ENCODE measurements at regions not wholly inside any gene's neighbourhood (a gene's known extent, or its start where the extent isn't known, plus 50 kb on each side); places are given as distances from the start of the nearest gene placed in this dataset.

DNA sequence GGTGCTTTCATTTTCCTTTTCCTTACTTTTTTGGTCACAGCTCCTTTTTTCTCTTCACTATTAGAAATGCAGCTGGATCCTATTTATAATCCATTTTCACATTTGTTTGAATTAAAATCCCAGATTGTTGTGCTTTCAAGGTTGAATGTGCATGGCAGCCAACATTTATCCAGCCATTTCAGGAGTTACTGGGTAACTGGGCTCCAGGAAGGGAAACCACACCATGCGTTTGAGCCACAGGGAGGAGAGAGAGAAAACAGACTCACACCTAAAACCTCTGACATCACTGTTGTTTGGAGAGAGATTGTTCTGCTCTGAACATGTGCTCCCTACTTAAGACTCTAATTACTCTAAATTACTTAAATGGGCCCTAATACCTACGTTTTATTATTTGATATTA, 173.4 kb downstream of the BMP2 start:
- Mint-ChIP-seq H3K27me3 (ENCODE audit: low read depth) (no peaks in the 10 kb centered on the region), H3K36me3 (ENCODE audit: low read depth) (no peaks in the 10 kb centered on the region)
- intact Hi-C loops (cut with micrococcal nuclease) = no loop called here

DNA sequence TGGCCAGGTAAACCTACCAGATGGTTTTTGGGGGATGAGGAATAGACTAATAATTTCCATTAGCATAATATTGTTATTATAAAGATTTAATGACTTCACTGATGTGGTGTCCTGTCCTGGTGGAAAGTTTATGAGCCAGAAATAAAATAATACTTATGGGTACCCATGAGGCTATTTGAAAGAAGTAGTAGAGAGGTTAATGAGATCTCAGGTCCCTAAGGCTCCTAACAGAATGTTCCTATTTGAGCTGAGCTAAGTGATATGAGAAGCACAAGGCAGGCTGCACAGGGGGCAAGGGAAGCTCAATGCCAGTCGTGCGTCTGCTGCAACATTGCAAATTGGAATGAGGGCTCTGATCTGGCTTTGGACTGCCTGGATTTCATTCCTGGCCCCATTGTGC, 174.1 kb downstream of the BMP2 start:
- peaks cover 12% of the 10 kb centered on the region for H3K9me3 Mint-ChIP-seq
- intact Hi-C loops (cut with micrococcal nuclease) = no loop called here
- H3K36me3 Mint-ChIP-seq (ENCODE audit: low read depth) = no peaks in the 10 kb centered on the region
- H3K4me1 Mint-ChIP-seq (ENCODE audit: low read depth) = no peaks in the 10 kb centered on the region
- no peaks in the 10 kb centered on the region for H3K27me3 Mint-ChIP-seq (ENCODE audit: low read depth)
- no peak overlapping the region for H3K27ac Mint-ChIP-seq
- no peak overlapping the region for H3K4me3 Mint-ChIP-seq (ENCODE audit: low read depth)
- DNase-seq (ENCODE audit: low spot score) = no peak

More for the DNA sequence above, 173.4 kb downstream of the BMP2 start:
- Mint-ChIP-seq H3K4me1 (ENCODE audit: low read depth) (no peaks in the 10 kb centered on the region), H3K4me3 (ENCODE audit: low read depth) (no peak overlapping the region), H3K27ac (no peak overlapping the region), H3K9me3 (peaks cover 13% of the 10 kb centered on the region)
- DNase-seq (ENCODE audit: low spot score) = no peak

DNA sequence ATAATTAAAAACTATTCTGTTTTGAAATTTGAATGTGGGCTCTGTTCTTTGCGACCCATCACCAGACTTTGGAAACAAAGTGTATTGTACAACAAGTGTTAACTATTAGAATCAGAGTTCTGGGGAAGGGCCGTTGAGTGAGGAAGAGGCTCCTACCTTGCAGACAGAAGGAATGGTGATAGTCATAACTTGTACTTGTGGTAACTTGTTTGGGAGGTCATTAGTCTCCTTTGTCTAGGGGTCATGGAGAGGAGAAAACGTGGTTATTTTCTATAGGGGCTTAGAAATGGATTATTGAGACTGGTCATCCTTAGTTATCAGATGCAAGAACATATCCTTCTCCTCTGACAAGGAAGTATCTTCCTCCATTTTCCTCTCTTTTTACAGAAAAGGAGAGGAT, 174.8 kb downstream of the BMP2 start:
- H3K36me3 Mint-ChIP-seq (ENCODE audit: low read depth) = no peaks in the 10 kb centered on the region
- no peaks in the 10 kb centered on the region for H3K4me1 Mint-ChIP-seq (ENCODE audit: low read depth)
- no peak overlapping the region for H3K4me3 Mint-ChIP-seq (ENCODE audit: low read depth)
- peaks cover 12% of the 10 kb centered on the region for H3K9me3 Mint-ChIP-seq
- intact Hi-C loops (cut with micrococcal nuclease) = no loop called here
- no peaks in the 10 kb centered on the region for H3K27me3 Mint-ChIP-seq (ENCODE audit: low read depth)
- no peak overlapping the region for H3K27ac Mint-ChIP-seq
- no peak for DNase-seq (ENCODE audit: low spot score)

DNA sequence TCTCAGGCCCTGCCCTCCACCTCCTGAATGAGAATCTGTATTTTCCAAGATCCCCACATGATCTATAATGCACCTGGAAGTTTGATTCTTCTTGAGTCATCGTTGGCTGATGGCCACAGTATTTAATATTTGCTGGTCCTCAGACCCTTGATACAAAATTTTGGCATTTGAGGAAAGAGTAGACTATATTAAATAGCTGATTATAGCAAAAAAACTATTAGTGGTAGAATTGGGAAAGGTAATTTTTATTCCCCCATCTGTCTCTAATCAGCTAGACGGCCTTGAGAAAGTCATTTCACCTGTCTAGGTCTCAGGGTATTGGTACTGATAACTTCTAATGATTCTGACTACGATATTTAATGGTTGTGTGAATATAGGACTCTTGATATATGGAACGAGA, 176.8 kb downstream of the BMP2 start:
- Mint-ChIP-seq H3K36me3 (ENCODE audit: low read depth) (no peaks in the 10 kb centered on the region), H3K27ac (no peak overlapping the region), H3K9me3 (peaks cover 12% of the 10 kb centered on the region), H3K4me1 (ENCODE audit: low read depth) (no peaks in the 10 kb centered on the region), H3K4me3 (ENCODE audit: low read depth) (no peak overlapping the region), H3K27me3 (ENCODE audit: low read depth) (no peaks in the 10 kb centered on the region)
- intact Hi-C loops (cut with micrococcal nuclease) = no loop called here
- no peak for DNase-seq (ENCODE audit: low spot score)

DNA sequence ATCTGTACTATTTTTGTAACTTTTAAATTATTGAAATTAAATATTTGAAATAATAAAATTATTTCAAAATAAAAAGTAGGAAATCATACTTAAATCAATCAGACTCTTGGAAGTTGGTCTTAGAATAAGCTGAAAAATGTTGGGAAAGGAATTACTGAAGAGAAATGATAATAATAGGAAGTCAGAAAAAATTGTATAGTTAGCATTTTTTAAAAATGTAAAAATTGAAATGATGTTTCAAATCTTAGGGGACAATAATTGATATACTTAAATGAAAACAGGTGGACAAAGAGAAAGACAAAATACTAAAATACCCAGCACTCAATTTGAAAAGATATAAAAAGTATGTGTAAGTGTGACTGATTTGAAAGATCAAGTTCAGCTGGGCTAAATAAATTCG, 186.1 kb downstream of the BMP2 start:
- H3K36me3 Mint-ChIP-seq (ENCODE audit: low read depth) = no peaks in the 10 kb centered on the region
- no peak overlapping the region for H3K4me3 Mint-ChIP-seq (ENCODE audit: low read depth)
- peaks cover 37% of the 10 kb centered on the region for H3K9me3 Mint-ChIP-seq
- H3K27ac Mint-ChIP-seq = no peak overlapping the region
- DNase-seq (ENCODE audit: low spot score) = no peak
- intact Hi-C loops (cut with micrococcal nuclease) = no loop called here
- H3K27me3 Mint-ChIP-seq (ENCODE audit: low read depth) = no peaks in the 10 kb centered on the region
- H3K4me1 Mint-ChIP-seq (ENCODE audit: low read depth) = no peaks in the 10 kb centered on the region

DNA sequence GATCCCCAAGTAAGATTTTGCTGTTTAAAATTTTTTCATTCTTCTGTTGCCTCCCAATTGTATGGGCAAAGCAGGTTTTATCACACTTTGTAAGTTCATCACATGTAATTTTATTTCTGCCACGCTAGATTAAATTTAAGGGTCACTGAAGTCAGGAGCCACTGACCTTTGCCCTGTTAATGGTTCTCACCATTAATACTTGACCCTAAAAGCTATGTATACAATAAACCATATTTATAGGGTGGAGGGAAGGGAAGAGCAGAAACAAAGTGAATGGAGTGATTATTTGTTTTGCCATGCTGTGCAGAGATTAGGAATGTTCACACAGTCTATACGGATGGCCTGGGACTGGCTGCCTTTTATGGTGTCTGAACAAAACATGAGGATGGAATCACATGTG, 186.7 kb downstream of the BMP2 start:
- intact Hi-C loops (cut with micrococcal nuclease) = no loop called here
- Mint-ChIP-seq H3K36me3 (ENCODE audit: low read depth) (no peaks in the 10 kb centered on the region), H3K9me3 (peaks cover 40% of the 10 kb centered on the region), H3K27ac (no peak overlapping the region), H3K4me3 (ENCODE audit: low read depth) (no peak overlapping the region), H3K4me1 (ENCODE audit: low read depth) (no peaks in the 10 kb centered on the region), H3K27me3 (ENCODE audit: low read depth) (no peaks in the 10 kb centered on the region)
- no peak for DNase-seq (ENCODE audit: low spot score)

GRCh38 chr20:6956056-6956455, 188.6 kb downstream of the BMP2 start:
- Mint-ChIP-seq H3K9me3 (peaks cover 46% of the 10 kb centered on the region), H3K27me3 (ENCODE audit: low read depth) (no peaks in the 10 kb centered on the region), H3K4me3 (ENCODE audit: low read depth) (no peak overlapping the region), H3K27ac (no peak overlapping the region), H3K4me1 (ENCODE audit: low read depth) (no peaks in the 10 kb centered on the region), H3K36me3 (ENCODE audit: low read depth) (no peaks in the 10 kb centered on the region)
- intact Hi-C loops (cut with micrococcal nuclease) = no loop called here
- no peak for DNase-seq (ENCODE audit: low spot score)

DNA sequence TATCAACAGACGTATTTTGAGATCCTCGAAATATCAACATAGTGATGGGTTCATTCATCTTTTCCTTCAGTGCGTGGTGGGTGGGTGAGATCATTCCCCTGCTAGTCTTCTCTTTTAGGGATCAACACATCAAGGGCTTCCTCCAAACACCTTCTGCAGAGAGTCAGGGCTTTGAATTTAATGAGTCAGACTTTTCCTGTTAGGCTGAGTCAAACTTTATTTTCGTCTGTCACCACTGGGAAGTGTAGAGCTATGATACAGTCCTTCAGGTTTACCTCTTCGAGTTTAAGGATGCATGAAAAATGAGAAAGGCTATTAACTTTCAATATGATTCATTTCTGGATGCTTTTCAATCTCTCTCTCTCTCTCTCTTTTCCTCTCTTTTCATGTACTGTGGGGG, 189.1 kb downstream of the BMP2 start:
- Mint-ChIP-seq H3K9me3 (peaks cover 43% of the 10 kb centered on the region), H3K4me3 (ENCODE audit: low read depth) (no peak overlapping the region), H3K4me1 (ENCODE audit: low read depth) (no peaks in the 10 kb centered on the region), H3K27me3 (ENCODE audit: low read depth) (no peaks in the 10 kb centered on the region), H3K36me3 (ENCODE audit: low read depth) (no peaks in the 10 kb centered on the region), H3K27ac (no peak overlapping the region)
- no peak for DNase-seq (ENCODE audit: low spot score)
- intact Hi-C loops (cut with micrococcal nuclease) = no loop called here

DNA sequence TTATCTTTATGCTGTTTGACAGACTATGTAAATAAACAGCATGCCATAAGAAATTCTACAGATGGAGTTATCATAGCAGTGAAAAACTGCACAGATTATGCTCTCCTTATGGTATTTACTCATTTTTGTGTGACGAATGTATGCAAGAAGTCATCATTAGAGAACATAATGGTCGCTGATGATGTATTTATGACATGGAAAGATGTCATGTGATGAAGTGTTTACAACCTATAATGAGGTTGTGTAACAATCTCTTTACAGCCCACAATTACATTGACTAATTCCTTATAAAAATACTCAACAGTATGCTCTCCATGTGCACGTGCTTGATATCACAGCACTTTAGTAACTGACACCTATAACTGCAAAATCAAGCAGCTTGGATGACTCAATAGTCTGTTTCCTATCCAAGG, 192.4 kb downstream of the BMP2 start:
- Mint-ChIP-seq H3K27me3 (ENCODE audit: low read depth) (no peaks in the 10 kb centered on the region), H3K9me3 (peaks cover 38% of the 10 kb centered on the region), H3K4me3 (ENCODE audit: low read depth) (no peak overlapping the region), H3K4me1 (ENCODE audit: low read depth) (no peaks in the 10 kb centered on the region), H3K27ac (no peak overlapping the region), H3K36me3 (ENCODE audit: low read depth) (no peaks in the 10 kb centered on the region)
- DNase-seq (ENCODE audit: low spot score) = no peak
- intact Hi-C loops (cut with micrococcal nuclease) = loop anchor here (5.0 kb wide), 1 partner anchor 1687 kb away; no protein-coding TSS in a partner anchor

DNA sequence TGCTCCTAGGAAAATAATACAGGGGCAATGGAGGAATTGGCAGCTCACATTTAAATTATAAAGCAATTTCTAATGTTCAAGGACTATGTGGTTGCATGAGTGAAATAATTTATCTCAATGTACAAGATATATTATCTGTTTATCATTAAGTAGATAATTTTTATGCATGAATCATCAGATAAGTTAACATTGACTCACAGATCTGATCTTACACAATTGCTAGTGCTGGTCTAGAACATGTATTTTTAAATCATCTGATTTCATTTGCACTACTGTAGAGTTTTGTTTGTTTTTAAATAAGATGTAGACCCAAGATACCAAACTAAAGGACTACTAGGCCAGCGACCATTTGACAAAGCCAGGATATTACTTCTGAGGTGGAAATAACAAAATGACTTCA, 199.2 kb downstream of the BMP2 start:
- intact Hi-C loops (cut with micrococcal nuclease) = no loop called here
- DNase-seq (ENCODE audit: low spot score) = no peak

DNA sequence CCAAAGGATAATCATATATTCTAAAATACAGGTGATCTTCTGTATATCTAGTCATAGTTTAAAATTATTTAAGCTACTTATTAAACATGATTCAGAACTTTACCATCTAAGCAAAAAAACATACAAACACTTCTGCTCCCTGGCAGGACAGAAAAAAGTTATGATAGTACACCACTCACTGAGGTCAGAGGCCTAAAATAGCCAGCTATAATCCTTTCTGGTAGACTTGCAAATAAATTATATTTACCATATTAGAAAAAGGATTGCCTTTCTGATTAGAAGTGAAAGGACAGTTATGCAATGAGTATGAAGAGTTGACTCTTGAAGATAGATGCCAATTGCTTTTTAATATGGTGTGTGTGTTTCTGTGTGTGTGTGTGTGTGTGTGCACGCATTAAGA, 207.4 kb downstream of the BMP2 start:
- Mint-ChIP-seq H3K4me3 (ENCODE audit: low read depth) (no peak overlapping the region), H3K27me3 (ENCODE audit: low read depth) (no peaks in the 10 kb centered on the region), H3K27ac (no peak overlapping the region), H3K9me3 (peaks cover 23% of the 10 kb centered on the region), H3K36me3 (ENCODE audit: low read depth) (no peaks in the 10 kb centered on the region), H3K4me1 (ENCODE audit: low read depth) (no peaks in the 10 kb centered on the region)
- intact Hi-C loops (cut with micrococcal nuclease) = no loop called here
- no peak for DNase-seq (ENCODE audit: low spot score)

More for the DNA sequence above, 199.2 kb downstream of the BMP2 start:
- H3K27me3 Mint-ChIP-seq (ENCODE audit: low read depth) = no peaks in the 10 kb centered on the region
- H3K27ac Mint-ChIP-seq = no peak overlapping the region
- peaks cover 31% of the 10 kb centered on the region for H3K9me3 Mint-ChIP-seq
- no peaks in the 10 kb centered on the region for H3K4me1 Mint-ChIP-seq (ENCODE audit: low read depth)
- H3K36me3 Mint-ChIP-seq (ENCODE audit: low read depth) = no peaks in the 10 kb centered on the region
- H3K4me3 Mint-ChIP-seq (ENCODE audit: low read depth) = no peak overlapping the region

DNA sequence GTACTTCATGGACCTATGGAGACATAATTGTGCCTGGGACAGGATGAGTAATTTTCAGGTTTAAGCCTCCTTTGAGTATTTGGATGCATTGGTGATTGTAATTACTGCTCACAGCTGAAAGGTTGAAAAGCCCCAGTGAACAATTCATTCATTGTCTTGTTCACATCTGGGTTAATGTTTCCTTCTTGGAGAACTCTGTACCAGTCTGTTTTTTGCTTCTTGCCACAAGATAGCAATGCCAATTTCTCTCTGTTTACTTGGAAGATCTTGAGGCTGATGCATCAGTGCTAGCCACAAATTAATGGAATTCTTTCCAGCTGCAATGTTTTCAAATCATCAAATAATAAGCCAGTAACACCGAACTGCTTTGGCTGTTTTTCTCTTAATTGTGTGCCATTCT, 207.8 kb downstream of the BMP2 start:
- no peak overlapping the region for H3K27ac Mint-ChIP-seq
- no peaks in the 10 kb centered on the region for H3K4me1 Mint-ChIP-seq (ENCODE audit: low read depth)
- H3K9me3 Mint-ChIP-seq = peaks cover 24% of the 10 kb centered on the region
- no peak overlapping the region for H3K4me3 Mint-ChIP-seq (ENCODE audit: low read depth)
- DNase-seq (ENCODE audit: low spot score) = no peak
- intact Hi-C loops (cut with micrococcal nuclease) = no loop called here
- H3K27me3 Mint-ChIP-seq (ENCODE audit: low read depth) = no peaks in the 10 kb centered on the region
- H3K36me3 Mint-ChIP-seq (ENCODE audit: low read depth) = no peaks in the 10 kb centered on the region

DNA sequence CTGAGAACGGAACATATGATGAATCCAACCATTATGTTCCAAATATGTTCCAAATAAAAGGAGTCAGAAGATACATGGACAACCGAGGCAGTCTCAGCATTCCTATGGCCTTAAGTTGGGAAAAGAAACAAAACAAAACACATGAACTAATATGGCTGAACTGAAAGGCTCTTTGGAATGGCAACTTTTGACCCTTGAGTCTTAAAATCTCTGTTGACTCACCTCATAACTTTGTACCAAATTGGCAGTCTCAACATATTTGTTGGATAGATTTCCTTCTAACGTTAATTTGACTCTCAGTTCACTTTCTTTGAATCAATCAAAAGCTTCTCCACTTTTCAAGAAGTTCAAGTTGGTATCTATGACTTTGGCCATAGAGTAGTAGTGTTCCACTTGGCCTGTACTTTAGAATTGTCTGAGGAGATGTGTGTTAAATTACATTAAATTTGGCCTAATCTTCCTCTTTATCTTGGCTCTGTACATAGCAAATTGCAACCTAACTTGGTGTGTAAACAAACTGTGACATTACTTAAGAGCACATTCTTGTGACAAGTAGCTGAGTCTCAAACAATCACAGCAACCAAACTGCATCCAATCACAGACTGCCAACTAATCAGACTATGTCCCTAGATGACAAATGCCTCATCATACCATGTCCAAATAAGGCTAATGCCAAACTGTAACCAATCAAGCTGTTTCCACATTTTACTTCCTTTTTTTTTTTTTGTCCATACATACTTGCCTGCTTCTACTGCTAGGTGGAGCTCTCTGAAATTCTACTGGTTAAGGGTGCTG, 208.8 kb downstream of the BMP2 start:
- intact Hi-C loops (cut with micrococcal nuclease) = no loop called here
- Mint-ChIP-seq H3K36me3 (ENCODE audit: low read depth) (no peaks in the 10 kb centered on the region), H3K4me3 (ENCODE audit: low read depth) (no peak overlapping the region), H3K27ac (no peak overlapping the region), H3K4me1 (ENCODE audit: low read depth) (no peaks in the 10 kb centered on the region), H3K9me3 (peaks cover 24% of the 10 kb centered on the region), H3K27me3 (ENCODE audit: low read depth) (no peaks in the 10 kb centered on the region)
- DNase-seq (ENCODE audit: low spot score) = no peak

GRCh38 chr20:6979621-6980020, 212.1 kb downstream of the BMP2 start:
- no peak overlapping the region for H3K27ac Mint-ChIP-seq
- peaks cover 33% of the 10 kb centered on the region for H3K9me3 Mint-ChIP-seq
- H3K4me3 Mint-ChIP-seq (ENCODE audit: low read depth) = no peak overlapping the region
- no peaks in the 10 kb centered on the region for H3K27me3 Mint-ChIP-seq (ENCODE audit: low read depth)
- H3K36me3 Mint-ChIP-seq (ENCODE audit: low read depth) = no peaks in the 10 kb centered on the region
- intact Hi-C loops (cut with micrococcal nuclease) = no loop called here
- no peaks in the 10 kb centered on the region for H3K4me1 Mint-ChIP-seq (ENCODE audit: low read depth)
- DNase-seq (ENCODE audit: low spot score) = no peak
